Osteocyte (in vitro differentiated cells): ENCODE measurements at regions not wholly inside any gene's neighbourhood (a gene's known extent, or its start where the extent isn't known, plus 50 kb on each side); places are given as distances from the start of the nearest gene placed in this dataset.

Source experiments
- DNase-seq: peaks from one replicate; pipeline ENCODE4 v3.0.0; 2021; ENCODE audit warnings: mixed read lengths; ENCODE audit not compliant: unreplicated experiment; ENCODE audit errors: extremely low spot score
- H3K27ac Mint-ChIP-seq: one replicate; pipeline ENCODE4 v1.8.0; 2021; ENCODE audit warnings: mild to moderate bottlenecking, mixed read lengths; ENCODE audit not compliant: unreplicated experiment
- H3K27me3 Mint-ChIP-seq: one replicate; pipeline ENCODE4 v1.8.0; 2021; ENCODE audit warnings: mixed read lengths; ENCODE audit not compliant: unreplicated experiment
- H3K36me3 Mint-ChIP-seq: one replicate; pipeline ENCODE4 v1.8.0; 2021; ENCODE audit warnings: mixed read lengths; ENCODE audit not compliant: unreplicated experiment
- H3K4me1 Mint-ChIP-seq: one replicate; pipeline ENCODE4 v1.8.0; 2021; ENCODE audit warnings: mixed read lengths; ENCODE audit not compliant: unreplicated experiment
- H3K4me3 Mint-ChIP-seq: one replicate; pipeline ENCODE4 v1.8.0; 2021; ENCODE audit warnings: mild to moderate bottlenecking, moderate library complexity, mixed read lengths; ENCODE audit not compliant: unreplicated experiment
- H3K9me3 Mint-ChIP-seq: one replicate; pipeline ENCODE4 v1.8.0; 2021; ENCODE audit warnings: mixed read lengths; ENCODE audit not compliant: unreplicated experiment
- TF ChIP-seq, protein P1 (sequence below): fragments of 200-600 bp; sonication (generic); IDR thresholded peaks from 2 replicates; pipeline ENCODE4 v1.5.0; 2021; ENCODE audit warnings: antibody characterized with exemption, mild to moderate bottlenecking, moderate library complexity

DNA sequence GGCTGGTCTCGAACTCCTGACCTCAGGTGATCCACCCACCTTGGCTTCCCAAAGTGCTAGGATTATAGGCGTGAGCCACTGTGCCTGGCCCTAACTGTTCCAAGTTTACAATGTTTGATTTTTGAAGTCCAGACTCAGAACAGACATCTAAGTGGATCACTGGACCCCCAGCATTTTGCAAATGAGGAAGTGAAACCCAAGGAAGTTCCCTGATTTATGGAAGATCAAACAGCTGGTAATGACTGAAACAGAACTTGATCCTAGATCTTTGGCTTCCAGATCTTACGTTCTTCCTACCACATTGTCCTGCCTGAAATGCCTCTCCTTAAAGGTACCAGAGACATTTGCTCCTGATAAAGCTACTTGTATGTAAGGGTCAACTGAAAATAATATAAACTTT is 58.3 kb upstream of the NCOA1 start:
- no peaks in the 10 kb centered on the region for H3K9me3 Mint-ChIP-seq

DNA sequence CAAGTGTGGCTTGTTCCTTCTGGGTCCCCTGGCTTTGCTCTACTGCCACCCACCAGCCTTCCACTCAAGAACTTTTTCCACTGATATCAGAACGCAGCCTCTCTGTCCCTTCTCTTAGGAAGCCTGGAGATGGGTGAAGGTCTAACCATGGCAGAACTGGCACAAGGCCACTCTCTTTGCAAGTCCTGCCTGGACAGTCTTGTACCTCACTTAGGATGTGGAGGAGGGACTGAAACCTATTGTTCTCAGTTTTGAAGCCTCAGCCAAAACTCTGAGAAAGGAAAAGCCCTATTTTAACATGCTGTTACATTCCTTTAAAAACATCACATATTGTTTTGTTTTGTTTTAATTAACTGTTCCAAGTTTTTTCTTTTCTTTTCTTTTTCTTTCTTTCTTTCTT is 58.9 kb upstream of the NCOA1 start:
- Mint-ChIP-seq H3K4me1 (peaks cover 13% of the 10 kb centered on the region), H3K4me3 (no peak overlapping the region), H3K27ac (no peak overlapping the region), H3K27me3 (peaks cover 5% of the 10 kb centered on the region), H3K36me3 (no peaks in the 10 kb centered on the region), H3K9me3 (no peaks in the 10 kb centered on the region)
- TF ChIP-seq, protein P1, sequence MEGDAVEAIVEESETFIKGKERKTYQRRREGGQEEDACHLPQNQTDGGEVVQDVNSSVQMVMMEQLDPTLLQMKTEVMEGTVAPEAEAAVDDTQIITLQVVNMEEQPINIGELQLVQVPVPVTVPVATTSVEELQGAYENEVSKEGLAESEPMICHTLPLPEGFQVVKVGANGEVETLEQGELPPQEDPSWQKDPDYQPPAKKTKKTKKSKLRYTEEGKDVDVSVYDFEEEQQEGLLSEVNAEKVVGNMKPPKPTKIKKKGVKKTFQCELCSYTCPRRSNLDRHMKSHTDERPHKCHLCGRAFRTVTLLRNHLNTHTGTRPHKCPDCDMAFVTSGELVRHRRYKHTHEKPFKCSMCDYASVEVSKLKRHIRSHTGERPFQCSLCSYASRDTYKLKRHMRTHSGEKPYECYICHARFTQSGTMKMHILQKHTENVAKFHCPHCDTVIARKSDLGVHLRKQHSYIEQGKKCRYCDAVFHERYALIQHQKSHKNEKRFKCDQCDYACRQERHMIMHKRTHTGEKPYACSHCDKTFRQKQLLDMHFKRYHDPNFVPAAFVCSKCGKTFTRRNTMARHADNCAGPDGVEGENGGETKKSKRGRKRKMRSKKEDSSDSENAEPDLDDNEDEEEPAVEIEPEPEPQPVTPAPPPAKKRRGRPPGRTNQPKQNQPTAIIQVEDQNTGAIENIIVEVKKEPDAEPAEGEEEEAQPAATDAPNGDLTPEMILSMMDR, result no peak
- DNase-seq, result no peak

More for the DNA sequence above, 58.3 kb upstream of the NCOA1 start:
- Mint-ChIP-seq H3K4me1 (peaks cover 13% of the 10 kb centered on the region), H3K36me3 (no peaks in the 10 kb centered on the region), H3K27ac (no peak overlapping the region), H3K27me3 (peaks cover 3% of the 10 kb centered on the region), H3K4me3 (no peak overlapping the region)
- TF ChIP-seq, protein P1, result no peak
- no peak for DNase-seq

DNA sequence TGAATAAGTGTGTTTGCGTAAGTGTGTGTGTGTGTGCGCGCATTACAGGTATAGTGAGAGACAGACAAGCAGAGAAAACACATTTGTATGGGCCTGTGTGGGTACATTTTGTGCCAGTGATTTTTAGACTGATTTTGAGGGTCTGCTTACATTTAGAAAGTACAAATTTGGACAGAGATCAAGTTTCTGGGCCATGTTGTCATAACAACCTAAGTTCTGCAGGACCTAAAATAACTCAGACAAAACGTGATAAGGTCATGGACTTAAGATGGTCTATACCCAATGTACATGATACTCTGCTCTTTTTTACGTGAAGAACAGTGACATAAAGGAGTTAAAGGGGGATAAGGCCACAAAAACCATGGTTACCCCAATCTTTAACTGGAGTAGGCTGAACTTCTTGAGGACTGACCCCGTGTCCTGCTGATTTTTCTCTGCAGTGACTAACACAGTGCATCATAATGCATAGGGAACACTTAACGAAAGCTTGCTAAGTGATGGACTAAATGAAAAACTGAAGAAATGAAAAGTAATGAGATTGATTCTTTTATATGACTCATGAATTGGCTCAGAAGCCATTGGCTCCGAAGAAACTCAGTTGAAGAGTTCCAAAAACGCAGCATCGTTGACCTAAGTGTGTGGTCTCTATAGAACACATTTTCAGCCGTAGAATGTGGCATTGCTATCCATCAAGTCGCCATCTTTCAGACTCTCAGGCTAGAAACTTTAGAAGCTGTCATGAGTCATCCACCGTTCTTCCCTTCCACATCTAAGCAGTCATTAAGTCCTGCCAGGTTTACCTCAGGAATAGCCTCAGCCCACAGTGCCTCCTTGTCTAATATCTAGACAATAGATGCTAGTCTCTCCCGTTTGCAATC is 61.6 kb upstream of the NCOA1 start:
- no peak for DNase-seq
- no peak overlapping the region for H3K4me3 Mint-ChIP-seq

DNA sequence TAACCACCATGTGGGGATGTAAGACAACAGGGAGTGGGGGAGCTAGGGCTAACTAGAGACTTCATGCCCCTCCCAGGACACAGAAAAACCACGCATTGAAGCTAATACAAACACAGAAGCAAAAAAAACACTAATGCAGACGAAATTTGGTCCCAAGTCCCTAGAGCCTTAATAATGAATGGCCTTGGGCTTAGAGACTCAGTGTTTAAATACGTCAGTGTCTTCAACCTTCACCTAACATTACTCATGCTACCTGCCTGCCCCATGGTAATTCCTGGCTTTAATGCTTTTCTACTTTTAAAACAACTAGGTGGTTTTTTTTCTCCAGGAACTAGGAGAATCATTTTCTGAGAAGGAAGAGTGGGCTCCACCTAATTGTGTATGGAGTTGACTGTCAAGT is 64.1 kb upstream of the ITSN2 start:
- Mint-ChIP-seq H3K27ac (no peak overlapping the region), H3K36me3 (no peaks in the 10 kb centered on the region), H3K27me3 (peaks cover 10% of the 10 kb centered on the region), H3K4me1 (peaks cover 2% of the 10 kb centered on the region), H3K9me3 (peaks cover 12% of the 10 kb centered on the region), H3K4me3 (no peak overlapping the region)
- DNase-seq, result no peak
- TF ChIP-seq, protein P1, result no peak

More for the DNA sequence above, 61.6 kb upstream of the NCOA1 start:
- Mint-ChIP-seq H3K27ac (no peak overlapping the region), H3K27me3 (peaks cover 7% of the 10 kb centered on the region), H3K36me3 (no peaks in the 10 kb centered on the region), H3K4me1 (peaks cover 2% of the 10 kb centered on the region), H3K9me3 (no peaks in the 10 kb centered on the region)
- TF ChIP-seq, protein P1, result no peak

DNA sequence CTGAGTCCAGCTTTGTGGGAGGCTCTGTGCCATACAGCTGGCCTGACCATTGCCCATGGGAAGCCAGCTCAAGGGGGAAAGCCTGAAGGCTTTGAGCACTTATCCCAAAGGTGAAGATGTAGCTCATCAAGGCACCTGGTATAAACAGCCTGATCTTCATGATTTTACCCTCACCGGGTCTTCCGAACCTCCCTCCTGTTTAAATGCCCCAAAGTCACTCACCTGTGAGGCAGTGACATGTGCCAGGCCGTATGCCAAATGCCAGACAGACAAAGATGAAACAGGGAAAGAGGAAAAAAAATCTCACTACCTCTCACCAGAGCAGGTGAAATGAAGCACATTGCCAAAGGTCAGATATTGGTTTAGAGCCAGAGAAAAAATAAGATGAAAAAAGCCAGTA is 62.8 kb upstream of the ITSN2 start:
- Mint-ChIP-seq H3K27me3 (peaks cover 10% of the 10 kb centered on the region), H3K36me3 (no peaks in the 10 kb centered on the region), H3K4me3 (no peak overlapping the region), H3K27ac (no peak overlapping the region), H3K4me1 (no peaks in the 10 kb centered on the region), H3K9me3 (peaks cover 13% of the 10 kb centered on the region)
- TF ChIP-seq, protein P1, result no peak
- DNase-seq, result peak; percentile 40
